Left ventricle myocardium inferior (tissue), 1 donor: ENCODE measurements at regions not wholly inside any gene's neighbourhood (a gene's known extent, or its start where the extent isn't known, plus 50 kb on each side); places are given as distances from the start of the nearest gene placed in this dataset.
"Not testable (repeated sequence)": the region's sequence is repeated elsewhere in the genome, so short reads cannot be mapped to it uniquely, and the experiment has no call there.

ENCODE experiments used
- DNase-seq: peaks from one replicate; pipeline ENCODE4 v3.0.0-alpha.2; 2020
- H3K27ac ChIP-seq: fragments of 200-600 bp; replicated peaks from 2 replicates; pipeline ENCODE4 v1.8.0; 2021
- H3K27me3 ChIP-seq: fragments of 200-600 bp; 2 replicates; pipeline ENCODE4 v1.8.0; 2021; ENCODE audit warnings: low read depth
- H3K36me3 ChIP-seq: fragments of 200-600 bp; 2 replicates; pipeline ENCODE4 v1.8.0; 2021
- H3K4me1 ChIP-seq: fragments of 200-600 bp; 2 replicates; pipeline ENCODE4 v1.8.0; 2021
- H3K4me3 ChIP-seq: fragments of 200-600 bp; 2 replicates; pipeline ENCODE4 v1.8.0; 2021; ENCODE audit warnings: mild to moderate bottlenecking, moderate library complexity
- H3K9me3 ChIP-seq: fragments of 200-600 bp; replicated peaks from 2 replicates; pipeline ENCODE4 v1.8.0; 2021
- intact Hi-C: fragments of 100-400 bp; cut with micrococcal nuclease; formaldehyde crosslinking; loops from one replicate; pipeline ENCODE4 v1.11.0; 2022
- TF ChIP-seq, protein P1 (sequence below): fragments of 200-600 bp; IDR thresholded peaks from 2 replicates; pipeline ENCODE4 v1.8.0; 2021; ENCODE audit warnings: antibody characterized with exemption, mild to moderate bottlenecking, borderline replicate concordance
- donor health status: DM: no; HTN: yes; CAD: no; lungs with severe emphysema.

DNA sequence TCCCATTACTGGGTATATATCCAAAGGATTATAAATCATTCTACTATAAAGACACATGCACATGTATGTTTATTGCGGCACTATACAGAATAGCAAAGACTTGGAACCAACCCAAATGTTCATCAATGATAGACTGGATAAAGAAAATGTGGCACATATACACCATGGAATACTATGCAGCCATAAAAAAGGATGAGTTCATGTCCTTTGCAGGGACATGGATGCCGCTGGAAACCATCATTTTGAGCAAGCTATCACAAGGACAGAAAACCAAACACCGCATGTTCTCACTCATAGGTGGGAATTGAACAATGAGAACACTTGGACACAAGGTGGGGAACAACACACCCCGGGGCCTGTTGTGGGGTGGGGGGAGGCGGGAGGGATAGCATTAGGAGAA is 57.0 kb upstream of the NEUROD1 start:
- intact Hi-C loops, result not testable (repeated sequence)

DNA sequence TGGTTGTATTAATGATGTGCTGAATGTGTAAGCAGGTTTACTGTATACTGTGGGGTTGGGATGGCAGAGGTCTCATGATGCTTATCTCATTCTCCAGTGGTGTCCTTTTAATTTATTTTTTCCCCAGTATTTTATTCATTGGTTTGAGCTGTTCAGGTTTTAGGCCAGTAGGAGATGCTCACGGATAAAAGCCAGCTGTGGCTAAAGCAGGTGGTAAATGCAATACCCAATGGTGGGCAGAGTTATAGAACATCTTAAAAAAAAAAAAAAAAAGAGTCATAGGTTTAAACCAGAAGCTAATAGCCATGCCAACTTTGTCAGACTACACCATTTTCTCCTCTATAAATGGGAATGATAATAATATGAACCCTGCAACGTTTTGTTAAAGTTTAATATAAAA is 57.8 kb upstream of the NEUROD1 start:
- H3K27ac ChIP-seq, result no peak overlapping the region
- peaks cover 9% of the 10 kb centered on the region for H3K9me3 ChIP-seq
- no peaks in the 10 kb centered on the region for H3K36me3 ChIP-seq
- intact Hi-C loops, result no loop called here
- H3K4me3 ChIP-seq, result no peak overlapping the region
- peaks cover 6% of the 10 kb centered on the region for H3K4me1 ChIP-seq
- TF ChIP-seq, protein P1, sequence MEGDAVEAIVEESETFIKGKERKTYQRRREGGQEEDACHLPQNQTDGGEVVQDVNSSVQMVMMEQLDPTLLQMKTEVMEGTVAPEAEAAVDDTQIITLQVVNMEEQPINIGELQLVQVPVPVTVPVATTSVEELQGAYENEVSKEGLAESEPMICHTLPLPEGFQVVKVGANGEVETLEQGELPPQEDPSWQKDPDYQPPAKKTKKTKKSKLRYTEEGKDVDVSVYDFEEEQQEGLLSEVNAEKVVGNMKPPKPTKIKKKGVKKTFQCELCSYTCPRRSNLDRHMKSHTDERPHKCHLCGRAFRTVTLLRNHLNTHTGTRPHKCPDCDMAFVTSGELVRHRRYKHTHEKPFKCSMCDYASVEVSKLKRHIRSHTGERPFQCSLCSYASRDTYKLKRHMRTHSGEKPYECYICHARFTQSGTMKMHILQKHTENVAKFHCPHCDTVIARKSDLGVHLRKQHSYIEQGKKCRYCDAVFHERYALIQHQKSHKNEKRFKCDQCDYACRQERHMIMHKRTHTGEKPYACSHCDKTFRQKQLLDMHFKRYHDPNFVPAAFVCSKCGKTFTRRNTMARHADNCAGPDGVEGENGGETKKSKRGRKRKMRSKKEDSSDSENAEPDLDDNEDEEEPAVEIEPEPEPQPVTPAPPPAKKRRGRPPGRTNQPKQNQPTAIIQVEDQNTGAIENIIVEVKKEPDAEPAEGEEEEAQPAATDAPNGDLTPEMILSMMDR, result no peak
- H3K27me3 ChIP-seq, result no peaks in the 10 kb centered on the region
- no peak for DNase-seq

More for the DNA sequence above, 57.0 kb upstream of the NEUROD1 start:
- not testable (repeated sequence) for H3K27me3 ChIP-seq, H3K36me3 ChIP-seq, H3K27ac ChIP-seq, H3K9me3 ChIP-seq, H3K4me1 ChIP-seq, H3K4me3 ChIP-seq, DNase-seq

DNA sequence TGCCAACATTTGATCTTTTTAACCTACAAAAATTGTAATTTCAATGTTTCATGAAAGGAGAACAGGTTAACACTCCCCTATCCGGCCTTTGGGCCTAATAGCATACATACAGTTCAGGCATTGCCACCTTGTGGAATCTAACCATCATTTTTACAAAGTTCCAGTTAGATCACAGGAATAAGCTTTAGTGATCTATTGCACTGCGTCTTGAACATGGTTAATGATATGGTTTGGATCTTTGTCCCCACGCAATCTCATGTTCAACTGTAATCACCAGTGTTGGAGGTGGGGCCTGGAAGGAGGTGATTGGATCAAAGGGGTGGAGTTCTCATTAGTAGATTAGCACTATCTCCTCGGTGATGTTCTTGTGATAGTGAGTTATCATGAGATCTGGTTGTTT is 58.2 kb upstream of the NEUROD1 start:
- intact Hi-C loops, result no loop called here
- Histone ChIP-seq H3K27ac (no peak overlapping the region), H3K27me3 (no peaks in the 10 kb centered on the region), H3K9me3 (peaks cover 9% of the 10 kb centered on the region), H3K4me3 (no peak overlapping the region), H3K36me3 (no peaks in the 10 kb centered on the region), H3K4me1 (peaks cover 8% of the 10 kb centered on the region)
- TF ChIP-seq, protein P1, result no peak
- DNase-seq, result no peak

DNA sequence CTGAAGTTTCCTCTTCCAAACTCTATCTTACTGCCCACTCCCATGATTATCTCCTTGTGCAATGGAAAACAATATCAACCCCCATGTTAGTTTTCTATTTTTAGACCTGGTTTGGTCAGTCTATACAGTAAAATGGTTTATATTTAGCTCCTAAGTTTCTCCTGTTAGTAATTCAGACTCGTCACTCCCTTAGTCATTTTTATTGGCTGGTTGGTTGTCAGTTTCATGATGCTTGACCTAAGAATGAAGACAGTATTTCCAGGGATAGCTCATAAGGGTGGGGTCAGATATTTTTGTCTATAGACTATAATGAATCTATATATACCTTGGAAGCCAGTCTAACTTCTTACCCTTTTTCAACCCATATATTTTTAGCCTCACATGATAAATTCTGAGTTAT is 61.4 kb upstream of the NEUROD1 start:
- DNase-seq, result no peak
- TF ChIP-seq, protein P1, result no peak
- H3K9me3 ChIP-seq, result no peaks in the 10 kb centered on the region
- H3K4me1 ChIP-seq, result peaks cover 8% of the 10 kb centered on the region
- H3K27ac ChIP-seq, result no peak overlapping the region
- intact Hi-C loops, result loop anchor here (5.0 to 10.0 kb wide), 4 partner anchors 161 to 913 kb away; no protein-coding TSS in a partner anchor
- H3K4me3 ChIP-seq, result no peak overlapping the region
- no peaks in the 10 kb centered on the region for H3K36me3 ChIP-seq
- no peaks in the 10 kb centered on the region for H3K27me3 ChIP-seq

DNA sequence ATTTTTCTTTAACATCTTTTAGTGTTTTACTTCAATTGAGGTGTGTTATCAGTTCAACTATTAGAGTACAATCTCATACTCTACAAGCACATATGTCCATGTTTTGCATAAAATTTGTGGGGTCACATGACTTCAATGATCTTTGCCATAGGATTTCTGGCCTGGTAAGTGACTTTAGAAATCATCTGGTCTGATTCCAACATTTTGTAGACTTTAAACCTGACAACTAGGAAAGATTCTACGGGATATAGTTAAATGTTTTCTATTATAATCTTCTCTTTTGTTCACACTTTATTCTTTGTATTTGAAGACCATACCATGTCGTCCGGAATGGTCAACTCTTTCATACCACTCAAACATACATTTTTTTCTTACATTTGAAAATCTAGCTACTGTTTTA is 62.0 kb upstream of the NEUROD1 start:
- H3K27me3 ChIP-seq, result no peaks in the 10 kb centered on the region
- H3K9me3 ChIP-seq, result no peaks in the 10 kb centered on the region
- no peak overlapping the region for H3K4me3 ChIP-seq
- DNase-seq, result no peak
- H3K27ac ChIP-seq, result no peak overlapping the region
- intact Hi-C loops, result loop anchor here (5.0 to 10.0 kb wide), 4 partner anchors 160 to 912 kb away; no protein-coding TSS in a partner anchor
- TF ChIP-seq, protein P1, result no peak
- peaks cover 8% of the 10 kb centered on the region for H3K4me1 ChIP-seq
- no peaks in the 10 kb centered on the region for H3K36me3 ChIP-seq

DNA sequence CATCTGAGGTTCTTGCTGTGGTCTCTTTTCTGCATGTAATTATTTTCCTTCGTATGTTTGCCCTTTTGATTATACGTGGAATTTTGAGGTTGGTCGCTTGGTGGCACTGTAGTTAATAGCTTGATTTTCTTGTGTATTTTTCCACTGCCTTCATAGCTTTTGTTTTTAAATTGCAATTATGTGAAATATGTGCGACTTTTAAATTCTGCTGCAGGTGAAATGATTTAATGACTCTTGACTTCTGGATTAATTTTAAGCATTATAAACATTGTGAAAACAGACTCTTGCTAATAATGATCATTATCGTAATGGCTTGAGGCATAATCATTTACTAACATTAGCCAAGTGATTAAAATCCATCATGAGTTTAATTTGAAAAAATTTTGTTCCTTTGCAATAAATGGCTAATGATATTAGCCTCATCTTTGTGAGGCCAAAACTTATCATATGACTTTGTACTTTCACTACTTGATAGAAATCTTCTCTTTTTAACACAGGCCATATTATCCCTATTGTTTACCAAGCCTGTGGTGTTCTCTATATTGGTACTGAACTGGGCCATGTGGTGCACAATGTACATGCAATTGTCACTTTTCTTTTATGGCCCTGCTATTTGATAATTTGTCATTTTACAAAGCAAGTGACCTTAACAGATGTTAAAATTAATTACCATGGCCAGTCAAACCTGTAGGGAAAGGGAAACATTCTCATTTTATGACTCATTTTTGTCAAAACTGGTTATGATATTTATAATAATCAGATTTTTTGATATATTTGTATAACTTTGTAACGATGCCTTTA is 62.8 kb upstream of the NEUROD1 start:
- intact Hi-C loops, result loop anchor here (5.0 to 10.0 kb wide), 4 partner anchors 159 to 912 kb away; no protein-coding TSS in a partner anchor
- Histone ChIP-seq H3K27me3 (no peaks in the 10 kb centered on the region), H3K27ac (no peak overlapping the region), H3K4me1 (peaks cover 8% of the 10 kb centered on the region), H3K4me3 (no peak overlapping the region), H3K9me3 (no peaks in the 10 kb centered on the region), H3K36me3 (no peaks in the 10 kb centered on the region)
- no peak for DNase-seq
- TF ChIP-seq, protein P1, result peak; percentile 76
